Right atrium auricular region (tissue), 2 donors: ENCODE measurements at regions not wholly inside any gene's neighbourhood (a gene's known extent, or its start where the extent isn't known, plus 50 kb on each side); places are given as distances from the start of the nearest gene placed in this dataset.
"Not testable (repeated sequence)": the region's sequence is repeated elsewhere in the genome, so short reads cannot be mapped to it uniquely, and the experiment has no call there.

ENCODE experiments used
- DNase-seq: peaks from one replicate; pipeline ENCODE4 v3.0.0-alpha.2; 2019; ENCODE audit warnings: low spot score
- H3K27ac ChIP-seq, 2 donors: fragments of 200-600 bp; sonication (generic); 1 replicate in 1 of 2; 2 replicates in 1 of 2; pipeline ENCODE4 v1.5.1; 2016 to 2019
- H3K27me3 ChIP-seq, 2 donors: fragments of 200-600 bp; sonication (generic); one replicate each; pipeline versions ENCODE4 v1.5.1 to v1.6.0; 2017 to 2019
- H3K36me3 ChIP-seq: fragments of 200-600 bp; sonication (generic); one replicate; pipeline ENCODE4 v1.5.1; 2016
- H3K4me1 ChIP-seq, 2 donors: fragments of 200-600 bp; sonication (generic); one replicate each; pipeline versions ENCODE4 v1.5.1 to v1.6.0; 2017 to 2019
- H3K4me3 ChIP-seq, 2 donors: fragments of 200-600 bp; sonication (generic); 1 replicate in 1 of 2; 2 replicates in 1 of 2; pipeline ENCODE4 v1.5.1; 2017 to 2019; ENCODE audit warnings: mild to moderate bottlenecking in 1 of 2, moderate library complexity in 1 of 2
- H3K9me3 ChIP-seq, 2 donors: fragments of 200-600 bp; sonication (generic); one replicate each; pipeline ENCODE4 v1.5.1; 2019
- CTCF ChIP-seq, 2 donors: fragments of 200-600 bp; sonication (generic); IDR thresholded peaks; one replicate each; pipeline ENCODE4 v1.5.1; 2019; ENCODE audit warnings: antibody characterized with exemption in 2 of 2

- not testable (repeated sequence) for H3K36me3 ChIP-seq, H3K27ac ChIP-seq, H3K4me3 ChIP-seq, DNase-seq, H3K4me1 ChIP-seq, H3K9me3 ChIP-seq, H3K27me3 ChIP-seq
Measured at GRCh38 chr14:106475214-106475613, 948.8 kb downstream of the TMEM121 start.

- H3K9me3 ChIP-seq, H3K36me3 ChIP-seq, H3K27ac ChIP-seq, H3K27me3 ChIP-seq, DNase-seq, H3K4me3 ChIP-seq, H3K4me1 ChIP-seq: not testable (repeated sequence)
Measured at GRCh38 chr14:106477600-106477999, 951.2 kb downstream of the TMEM121 start.

- not testable (repeated sequence) for H3K36me3 ChIP-seq, H3K4me3 ChIP-seq, H3K9me3 ChIP-seq, H3K27ac ChIP-seq, H3K4me1 ChIP-seq, DNase-seq, H3K27me3 ChIP-seq
Measured at GRCh38 chr14:106480287-106480686, 953.9 kb downstream of the TMEM121 start.

GRCh38 chr14:106482213-106482612, 955.8 kb downstream of the TMEM121 start:
- H3K27me3 ChIP-seq, H3K9me3 ChIP-seq, H3K4me3 ChIP-seq, DNase-seq, H3K4me1 ChIP-seq, H3K36me3 ChIP-seq, H3K27ac ChIP-seq: not testable (repeated sequence)

- H3K27me3 ChIP-seq: no peaks in the 10 kb centered on the region
- H3K27ac ChIP-seq: no peak overlapping the region
- H3K36me3 ChIP-seq: no peaks in the 10 kb centered on the region
- no peak for TF ChIP-seq CTCF (IDR thresholded peaks at IDR 0.05)
- H3K4me3 ChIP-seq: no peak overlapping the region
- H3K9me3 ChIP-seq: no peaks in the 10 kb centered on the region
- DNase-seq: no peak
- H3K4me1 ChIP-seq: no peaks in the 10 kb centered on the region
Measured at GRCh38 chr14:106487600-106487999, 961.2 kb downstream of the TMEM121 start.

- DNase-seq: no peak
- Histone ChIP-seq H3K27ac (no peak overlapping the region), H3K4me3 (no peak overlapping the region), H3K4me1 (no peaks in the 10 kb centered on the region), H3K27me3 (no peaks in the 10 kb centered on the region), H3K36me3 (no peaks in the 10 kb centered on the region), H3K9me3 (no peaks in the 10 kb centered on the region)
- no peak for TF ChIP-seq CTCF (IDR thresholded peaks at IDR 0.05)
Measured at GRCh38 chr14:106488291-106488690, 961.9 kb downstream of the TMEM121 start.

- H3K36me3 ChIP-seq: no peaks in the 10 kb centered on the region
- no peak overlapping the region for H3K4me3 ChIP-seq
- no peak for TF ChIP-seq CTCF (IDR thresholded peaks at IDR 0.05)
- H3K9me3 ChIP-seq: no peaks in the 10 kb centered on the region
- no peak for DNase-seq
- H3K27me3 ChIP-seq: no peaks in the 10 kb centered on the region
- H3K27ac ChIP-seq: no peak overlapping the region
- H3K4me1 ChIP-seq: no peaks in the 10 kb centered on the region
Measured at GRCh38 chr14:106489112-106489881, 962.9 kb downstream of the TMEM121 start.

- Histone ChIP-seq H3K9me3 (no peaks in the 10 kb centered on the region), H3K4me1 (no peaks in the 10 kb centered on the region), H3K27me3 (no peaks in the 10 kb centered on the region), H3K27ac (no peak overlapping the region), H3K36me3 (no peaks in the 10 kb centered on the region), H3K4me3 (no peak overlapping the region)
- DNase-seq: no peak
- TF ChIP-seq CTCF (IDR thresholded peaks at IDR 0.05): no peak
Measured at GRCh38 chr14:106490442-106490841, 964.1 kb downstream of the TMEM121 start.
